Astrocyte (in vitro differentiated cells and primary cell): ENCODE measurements at regions not wholly inside any gene's neighbourhood (a gene's known extent, or its start where the extent isn't known, plus 50 kb on each side); places are given as distances from the start of the nearest gene placed in this dataset.
A peak's percentile ranks its signal among the peaks of the same experiment; 100 is the strongest.

Experiments used
- DNase-seq: peaks from one replicate; pipeline ENCODE4 v3.0.0-alpha.2; 2010; ENCODE audit warnings: low read depth
- FAIRE-seq: peaks from 2 replicates; lab custom pipeline; 2011; peaks lifted over from hg19 to GRCh38; lab: Jason Lieb, UNC
- H2AFZ ChIP-seq: 2 replicates; pipeline ENCODE4 v1.6.0; 2012; ENCODE audit warnings: low read depth, low read length, inconsistent platforms
- H3K27ac ChIP-seq: 2 replicates; pipeline ENCODE4 v1.5.1; 2011; ENCODE audit warnings: low read depth, low read length, inconsistent platforms
- H3K27me3 ChIP-seq: 2 replicates; pipeline ENCODE4 v1.6.0; 2011; ENCODE audit warnings: low read length, inconsistent platforms; ENCODE audit not compliant: insufficient read depth
- H3K36me3 ChIP-seq: 2 replicates; pipeline ENCODE4 v1.5.1; 2011; ENCODE audit warnings: low read length, inconsistent platforms; ENCODE audit not compliant: insufficient read depth
- H3K4me1 ChIP-seq: 2 replicates; pipeline ENCODE4 v1.5.1; 2011; ENCODE audit warnings: low read length, inconsistent platforms; ENCODE audit not compliant: insufficient read depth
- H3K4me2 ChIP-seq: 2 replicates; pipeline ENCODE4 v1.6.0; 2012; ENCODE audit warnings: low read length, inconsistent platforms
- H3K4me3 ChIP-seq: 2 replicates; pipeline ENCODE4 v1.5.1; 2011; ENCODE audit warnings: low read depth, mild to moderate bottlenecking, low read length, inconsistent platforms; ENCODE audit not compliant: insufficient read depth
- H3K79me2 ChIP-seq: 2 replicates; pipeline ENCODE4 v1.6.0; 2012; ENCODE audit warnings: mild to moderate bottlenecking, low read length, inconsistent platforms; ENCODE audit not compliant: insufficient read depth
- H3K9ac ChIP-seq: 2 replicates; pipeline ENCODE4 v1.6.0; 2012; ENCODE audit warnings: mild to moderate bottlenecking, low read length, inconsistent platforms
- H3K9me3 ChIP-seq: 2 replicates; pipeline ENCODE4 v1.5.1; 2012; ENCODE audit warnings: low read depth, mild to moderate bottlenecking, low read length, inconsistent platforms; ENCODE audit not compliant: insufficient read depth
- H4K20me1 ChIP-seq: 2 replicates; pipeline ENCODE4 v1.6.0; 2012; ENCODE audit warnings: low read length, inconsistent platforms; ENCODE audit not compliant: insufficient read depth
- H3K27ac Mint-ChIP-seq: one replicate; pipeline ENCODE4 v1.8.0; 2021; ENCODE audit warnings: mild to moderate bottlenecking, mixed read lengths; ENCODE audit not compliant: unreplicated experiment
- H3K27me3 Mint-ChIP-seq: one replicate; pipeline ENCODE4 v1.8.0; 2021; ENCODE audit warnings: low read depth, mixed read lengths; ENCODE audit not compliant: unreplicated experiment
- H3K36me3 Mint-ChIP-seq: one replicate; pipeline ENCODE4 v1.8.0; 2021; ENCODE audit warnings: low read depth, mixed read lengths; ENCODE audit not compliant: unreplicated experiment
- H3K4me1 Mint-ChIP-seq: one replicate; pipeline ENCODE4 v1.8.0; 2021; ENCODE audit warnings: low read depth, mixed read lengths; ENCODE audit not compliant: unreplicated experiment
- H3K4me3 Mint-ChIP-seq: one replicate; pipeline ENCODE4 v1.8.0; 2021; ENCODE audit warnings: mild to moderate bottlenecking, moderate library complexity, mixed read lengths; ENCODE audit not compliant: unreplicated experiment
- H3K9me3 Mint-ChIP-seq: one replicate; pipeline ENCODE4 v1.8.0; 2021; ENCODE audit warnings: mild to moderate bottlenecking, mixed read lengths; ENCODE audit not compliant: unreplicated experiment
- EZH2 ChIP-seq: IDR thresholded peaks from 2 replicates; pipeline ENCODE4 v1.6.1; 2012; ENCODE audit warnings: mild to moderate bottlenecking, low read length, inconsistent platforms; ENCODE audit not compliant: insufficient read depth
- TF ChIP-seq, protein P1 (sequence below): IDR thresholded peaks from 2 replicates; pipeline ENCODE4 v1.5.1; 2011; ENCODE audit warnings: low read depth, mild to moderate bottlenecking, inconsistent platforms, low read length, moderate library complexity; ENCODE audit not compliant: insufficient read depth

DNA sequence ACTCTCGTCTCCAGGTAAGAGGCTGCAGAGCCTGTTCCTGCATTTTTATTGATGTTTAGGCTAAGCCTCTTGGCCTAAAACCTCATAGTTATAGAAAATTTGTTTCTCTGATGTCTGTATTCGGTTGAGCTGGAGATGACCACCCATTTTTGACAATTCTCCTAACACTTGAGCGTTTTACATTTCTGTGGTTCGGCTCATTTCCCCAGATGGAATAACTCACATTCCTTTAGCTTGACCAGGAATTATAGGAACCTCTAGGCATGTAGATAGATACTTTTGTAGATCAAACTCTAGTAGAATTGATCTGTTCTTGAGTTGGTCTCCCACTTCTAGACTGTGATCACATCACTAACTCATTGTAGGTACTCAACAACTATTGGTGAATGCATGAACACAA lies 172.6 kb upstream of the CADM1 start:
- TF ChIP-seq, protein P1, sequence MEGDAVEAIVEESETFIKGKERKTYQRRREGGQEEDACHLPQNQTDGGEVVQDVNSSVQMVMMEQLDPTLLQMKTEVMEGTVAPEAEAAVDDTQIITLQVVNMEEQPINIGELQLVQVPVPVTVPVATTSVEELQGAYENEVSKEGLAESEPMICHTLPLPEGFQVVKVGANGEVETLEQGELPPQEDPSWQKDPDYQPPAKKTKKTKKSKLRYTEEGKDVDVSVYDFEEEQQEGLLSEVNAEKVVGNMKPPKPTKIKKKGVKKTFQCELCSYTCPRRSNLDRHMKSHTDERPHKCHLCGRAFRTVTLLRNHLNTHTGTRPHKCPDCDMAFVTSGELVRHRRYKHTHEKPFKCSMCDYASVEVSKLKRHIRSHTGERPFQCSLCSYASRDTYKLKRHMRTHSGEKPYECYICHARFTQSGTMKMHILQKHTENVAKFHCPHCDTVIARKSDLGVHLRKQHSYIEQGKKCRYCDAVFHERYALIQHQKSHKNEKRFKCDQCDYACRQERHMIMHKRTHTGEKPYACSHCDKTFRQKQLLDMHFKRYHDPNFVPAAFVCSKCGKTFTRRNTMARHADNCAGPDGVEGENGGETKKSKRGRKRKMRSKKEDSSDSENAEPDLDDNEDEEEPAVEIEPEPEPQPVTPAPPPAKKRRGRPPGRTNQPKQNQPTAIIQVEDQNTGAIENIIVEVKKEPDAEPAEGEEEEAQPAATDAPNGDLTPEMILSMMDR, result no peak
- TF ChIP-seq EZH2, result no peak
- H3K4me2 ChIP-seq, result peak overlapping the region; percentile 70
- H2AFZ ChIP-seq, result no peak overlapping the region
- no peaks in the 10 kb centered on the region for H3K79me2 ChIP-seq
- no peaks in the 10 kb centered on the region for H3K36me3 ChIP-seq
- no peaks in the 10 kb centered on the region for H4K20me1 ChIP-seq
- Mint-ChIP-seq H3K4me3 (no peak overlapping the region), H3K27me3 (no peaks in the 10 kb centered on the region), H3K4me1 (peaks cover 61% of the 10 kb centered on the region), H3K27ac (peak overlapping the region; percentile 94), H3K36me3 (peaks cover 2% of the 10 kb centered on the region), H3K9me3 (no peaks in the 10 kb centered on the region)
- peaks cover 29% of the 10 kb centered on the region for H3K4me1 ChIP-seq
- DNase-seq (peak; percentile 92), FAIRE-seq (peak; percentile 87)
- no peaks in the 10 kb centered on the region for H3K27me3 ChIP-seq
- H3K9ac ChIP-seq, result peak overlapping the region; percentile 33
- H3K9me3 ChIP-seq, result no peaks in the 10 kb centered on the region
- peak overlapping the region; percentile 18 for H3K4me3 ChIP-seq
- H3K27ac ChIP-seq, result peak overlapping the region; percentile 59

DNA sequence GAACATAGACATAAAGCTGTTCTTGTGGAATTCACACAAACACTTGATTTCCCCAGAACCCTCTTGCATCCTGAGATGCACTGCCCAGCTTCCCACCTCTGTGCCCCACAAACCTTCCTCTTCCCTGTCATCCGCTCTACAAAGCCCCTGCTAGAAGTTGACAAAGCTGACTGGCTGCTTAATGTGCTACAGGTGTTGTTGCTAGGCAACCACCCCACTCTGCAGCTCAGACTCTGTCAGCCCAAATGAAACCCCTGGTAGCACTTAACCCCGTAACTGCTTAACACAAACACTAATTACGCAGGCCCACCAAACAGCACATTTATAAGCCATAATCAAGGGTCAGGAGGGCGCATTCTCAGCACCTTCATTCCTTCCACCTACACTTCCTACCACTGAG lies 172.0 kb upstream of the CADM1 start:
- peak overlapping the region; percentile 70 for H3K4me2 ChIP-seq
- DNase-seq (no peak), FAIRE-seq (no peak)
- Mint-ChIP-seq H3K27me3 (no peaks in the 10 kb centered on the region), H3K36me3 (peaks cover 2% of the 10 kb centered on the region), H3K27ac (peak overlapping the region; percentile 94), H3K9me3 (no peaks in the 10 kb centered on the region), H3K4me1 (peaks cover 61% of the 10 kb centered on the region), H3K4me3 (no peak overlapping the region)
- H3K27me3 ChIP-seq, result no peaks in the 10 kb centered on the region
- no peaks in the 10 kb centered on the region for H4K20me1 ChIP-seq
- no peaks in the 10 kb centered on the region for H3K9me3 ChIP-seq
- H3K79me2 ChIP-seq, result no peaks in the 10 kb centered on the region
- no peak overlapping the region for H2AFZ ChIP-seq
- H3K4me3 ChIP-seq, result peak overlapping the region; percentile 18
- no peaks in the 10 kb centered on the region for H3K36me3 ChIP-seq
- peak overlapping the region; percentile 59 for H3K27ac ChIP-seq
- peak overlapping the region; percentile 33 for H3K9ac ChIP-seq
- no peak for TF ChIP-seq EZH2
- TF ChIP-seq, protein P1, result no peak
- peaks cover 29% of the 10 kb centered on the region for H3K4me1 ChIP-seq

DNA sequence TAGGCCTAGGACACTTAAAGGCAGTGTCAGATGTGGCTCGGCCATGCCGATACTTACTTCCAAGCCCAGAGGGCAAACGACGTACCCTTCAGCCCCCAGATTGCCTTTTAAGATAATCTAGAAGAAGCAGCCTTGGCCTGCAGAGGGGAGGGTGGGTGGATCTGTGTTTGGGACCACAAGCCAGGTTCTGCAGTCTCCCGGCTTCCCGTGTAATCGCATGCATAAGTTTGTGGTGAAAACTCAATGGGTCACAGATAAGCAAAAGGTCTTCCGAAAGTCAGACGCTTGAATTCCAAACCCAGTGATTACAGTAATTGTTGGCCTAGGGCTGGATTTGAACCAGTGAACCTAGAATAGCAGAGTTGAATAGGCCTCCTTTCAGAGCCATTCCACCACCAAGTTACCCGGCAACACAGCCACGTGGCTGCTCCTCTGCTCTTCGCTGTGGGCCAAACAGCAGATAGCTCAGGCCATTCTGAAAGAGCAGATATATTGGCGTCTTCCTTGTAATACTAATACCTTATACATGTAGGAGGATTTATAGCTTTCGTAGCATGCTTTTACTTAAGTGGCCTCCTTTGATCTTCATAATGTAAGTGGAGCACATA lies 170.8 kb upstream of the CADM1 start:
- Histone ChIP-seq H3K79me2 (no peaks in the 10 kb centered on the region), H3K27ac (no peak overlapping the region), H3K27me3 (no peaks in the 10 kb centered on the region), H3K9me3 (no peaks in the 10 kb centered on the region), H3K4me3 (no peak overlapping the region), H3K4me1 (peaks cover 29% of the 10 kb centered on the region), H4K20me1 (no peaks in the 10 kb centered on the region), H3K9ac (no peak overlapping the region), H3K36me3 (no peaks in the 10 kb centered on the region), H2AFZ (no peak overlapping the region), H3K4me2 (peak overlapping the region; percentile 27)
- no peak for DNase-seq
- Mint-ChIP-seq H3K4me1 (peaks cover 55% of the 10 kb centered on the region), H3K27me3 (no peaks in the 10 kb centered on the region), H3K9me3 (no peaks in the 10 kb centered on the region), H3K27ac (peak overlapping the region; percentile 93), H3K36me3 (peaks cover 9% of the 10 kb centered on the region), H3K4me3 (no peak overlapping the region)
- no peak for TF ChIP-seq EZH2
- TF ChIP-seq, protein P1, result no peak
- no peak for FAIRE-seq
